Rectal smooth muscle tissue (tissue), 1 donor: ENCODE measurements at regions not wholly inside any gene's neighbourhood (a gene's known extent, or its start where the extent isn't known, plus 50 kb on each side); places are given as distances from the start of the nearest gene placed in this dataset.
A peak's percentile ranks its signal among the peaks of the same experiment; 100 is the strongest.
"Not testable (repeated sequence)": the region's sequence is repeated elsewhere in the genome, so short reads cannot be mapped to it uniquely, and the experiment has no call there.

Experiments used
- H3K27ac ChIP-seq: one replicate; pipeline ENCODE4 v1.7.0; 2013; ENCODE audit warnings: low read depth, low read length, inconsistent platforms
- H3K27me3 ChIP-seq: one replicate; pipeline ENCODE4 v1.7.0; 2013; ENCODE audit warnings: low read length; ENCODE audit not compliant: control insufficient read depth, insufficient read depth
- H3K36me3 ChIP-seq: one replicate; pipeline ENCODE4 v1.7.0; 2013; ENCODE audit warnings: low read length; ENCODE audit not compliant: control insufficient read depth, insufficient read depth
- H3K4me1 ChIP-seq: one replicate; pipeline ENCODE4 v1.7.0; 2013; ENCODE audit warnings: low read length; ENCODE audit not compliant: control insufficient read depth, insufficient read depth
- H3K4me3 ChIP-seq: one replicate; pipeline ENCODE4 v1.7.0; 2013; ENCODE audit warnings: low read length
- H3K9ac ChIP-seq: one replicate; pipeline ENCODE4 v1.7.0; 2013; ENCODE audit warnings: low read length

DNA sequence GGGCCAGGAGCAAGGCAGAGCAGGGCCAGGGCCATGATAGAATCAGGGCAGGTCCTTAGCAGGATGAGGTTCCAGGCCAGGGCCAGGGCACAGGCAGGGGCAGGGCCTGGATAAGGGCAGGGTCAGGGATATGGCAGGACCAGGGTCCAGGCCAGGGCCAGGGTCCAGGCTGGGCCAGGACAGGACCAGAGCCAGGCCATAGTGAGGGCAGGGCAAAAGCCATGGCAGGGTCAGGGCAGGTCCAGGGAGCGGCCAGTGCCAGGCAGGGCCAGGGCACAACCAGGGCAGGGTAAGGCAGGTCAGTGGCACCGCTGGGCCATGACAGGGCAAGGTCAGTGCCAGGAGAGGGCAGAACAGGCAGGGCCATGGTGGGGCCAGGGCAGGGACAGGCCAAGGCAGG, 152.2 kb downstream of the LIPI start:
- Histone ChIP-seq H3K9ac (no peak overlapping the region), H3K27ac (no peak overlapping the region), H3K4me1 (peaks cover 7% of the 10 kb centered on the region), H3K4me3 (no peak overlapping the region), H3K36me3 (no peaks in the 10 kb centered on the region), H3K27me3 (no peaks in the 10 kb centered on the region)

DNA sequence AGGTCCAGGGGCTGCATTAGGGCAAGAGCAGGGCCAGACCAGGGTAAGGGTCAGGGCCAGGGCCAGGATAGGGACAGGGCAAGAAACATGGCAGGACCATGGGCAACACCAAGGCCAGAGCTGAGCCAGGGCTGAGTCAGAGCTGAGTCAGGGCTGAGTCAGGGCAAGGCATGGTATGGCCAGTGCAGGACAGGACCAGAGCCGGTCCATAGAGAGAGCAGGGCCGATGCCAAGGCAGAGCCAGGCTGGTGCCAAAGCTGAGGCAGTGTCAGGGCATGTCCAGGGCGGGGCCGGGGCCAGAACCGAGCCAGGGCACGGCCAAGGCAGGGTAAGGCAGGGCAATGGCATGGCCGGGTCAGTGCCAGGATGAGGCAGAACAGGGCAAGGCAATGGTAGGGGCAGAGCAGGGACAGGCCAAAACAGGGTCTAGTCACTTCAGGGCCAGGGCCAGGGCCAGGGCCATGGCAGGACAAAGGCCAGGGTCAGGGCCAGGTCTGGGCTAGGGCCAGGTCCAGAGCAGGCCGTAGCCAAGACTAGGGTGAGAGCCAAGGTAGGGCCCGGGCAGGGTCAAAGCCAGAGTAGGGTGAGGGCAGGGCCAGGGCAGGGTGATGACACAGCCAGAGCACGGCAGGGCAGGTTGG, 152.8 kb downstream of the LIPI start:
- not testable (repeated sequence) for H3K27ac ChIP-seq, H3K36me3 ChIP-seq

DNA sequence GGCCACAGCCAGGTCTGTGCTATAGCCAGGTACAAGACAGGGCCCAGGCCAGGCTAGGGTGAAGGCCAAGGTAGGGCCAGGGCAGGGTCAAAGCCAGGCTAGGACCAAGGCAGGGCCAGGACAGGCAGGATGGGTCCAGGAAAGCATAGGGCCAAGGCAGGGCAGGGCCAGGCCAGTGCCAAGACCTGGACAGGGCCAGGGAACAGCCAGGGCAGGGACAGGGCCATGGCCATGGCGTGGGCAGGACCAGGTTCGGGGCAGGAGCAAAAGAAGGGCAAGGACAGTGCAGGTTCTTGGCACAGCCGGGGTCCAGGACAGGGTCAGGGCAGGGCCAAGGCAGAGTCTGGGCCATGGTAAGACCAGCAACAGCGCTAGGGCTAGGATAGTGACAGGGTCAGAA, 153.4 kb downstream of the LIPI start:
- Histone ChIP-seq H3K27ac (no peak overlapping the region), H3K9ac (no peak overlapping the region), H3K27me3 (no peaks in the 10 kb centered on the region), H3K36me3 (no peaks in the 10 kb centered on the region), H3K4me3 (no peak overlapping the region), H3K4me1 (peaks cover 7% of the 10 kb centered on the region)

More for the DNA sequence above, 152.8 kb downstream of the LIPI start:
- H3K4me3 ChIP-seq, H3K4me1 ChIP-seq, H3K27me3 ChIP-seq, H3K9ac ChIP-seq: not testable (repeated sequence)

DNA sequence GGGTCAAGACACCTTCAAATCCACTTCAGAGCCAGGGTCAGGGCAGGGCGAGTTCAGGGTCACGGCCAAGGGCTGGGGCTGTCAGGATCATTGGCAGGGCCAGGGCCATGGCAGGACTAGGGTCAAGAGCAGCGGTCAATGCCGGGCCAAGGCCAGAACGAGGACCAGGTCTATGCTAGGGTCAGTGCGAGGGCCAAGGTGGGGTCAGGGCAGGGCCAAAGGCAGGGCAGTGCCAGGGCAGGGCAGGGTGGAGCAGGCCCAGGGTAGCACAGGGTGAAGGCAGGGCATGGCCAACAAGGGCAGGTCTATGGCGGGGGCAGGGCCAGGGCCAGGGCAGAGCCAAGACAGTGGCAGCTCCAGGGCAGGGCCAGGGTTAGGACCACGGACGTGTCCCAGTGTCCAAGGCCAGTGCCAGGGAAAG, 154.0 kb downstream of the LIPI start:
- H3K36me3 ChIP-seq: no peaks in the 10 kb centered on the region
- H3K9ac ChIP-seq: no peak overlapping the region
- H3K27ac ChIP-seq: peak overlapping the region; percentile 28
- no peak overlapping the region for H3K4me3 ChIP-seq
- no peaks in the 10 kb centered on the region for H3K27me3 ChIP-seq
- H3K4me1 ChIP-seq: peaks cover 7% of the 10 kb centered on the region

DNA sequence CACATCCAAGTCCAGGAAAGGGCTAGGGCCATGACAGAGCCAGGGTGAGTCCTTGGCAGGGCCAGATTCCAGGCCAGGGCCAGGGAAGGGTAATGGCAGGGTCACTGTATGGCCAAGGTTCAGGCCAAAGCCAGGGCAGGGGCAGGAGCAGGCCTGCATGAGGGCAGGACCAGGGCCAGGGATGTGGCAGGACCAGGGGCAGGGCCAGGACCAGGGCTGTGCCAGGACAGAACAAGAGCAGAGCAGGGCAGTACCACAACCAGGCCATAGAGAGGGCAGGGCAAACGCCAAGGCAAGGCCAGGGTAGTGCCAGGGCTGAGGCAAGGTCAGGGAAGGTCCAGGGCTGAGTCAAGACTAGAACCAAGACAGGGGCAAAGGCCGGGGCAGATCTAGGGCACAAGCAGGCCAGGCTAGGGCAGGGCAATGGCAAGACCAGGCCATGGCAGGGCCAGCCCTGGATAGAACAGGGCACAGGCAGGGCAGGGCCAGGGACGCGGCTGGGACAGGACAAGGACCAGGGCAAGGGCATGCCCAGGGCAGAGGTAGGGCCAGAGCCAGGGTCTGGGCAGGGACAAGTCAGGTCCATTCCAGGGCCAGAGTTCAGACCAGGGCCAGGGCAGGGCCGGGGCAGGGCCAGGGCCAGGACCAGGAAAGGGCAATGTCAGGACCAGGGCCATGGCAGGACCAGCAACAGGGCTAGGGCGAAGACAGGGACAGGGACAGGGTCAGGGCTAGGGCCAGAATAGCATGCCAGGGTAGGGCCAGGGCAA, 154.8 kb downstream of the LIPI start:
- not testable (repeated sequence) for H3K27me3 ChIP-seq, H3K4me3 ChIP-seq, H3K27ac ChIP-seq, H3K9ac ChIP-seq, H3K36me3 ChIP-seq, H3K4me1 ChIP-seq

DNA sequence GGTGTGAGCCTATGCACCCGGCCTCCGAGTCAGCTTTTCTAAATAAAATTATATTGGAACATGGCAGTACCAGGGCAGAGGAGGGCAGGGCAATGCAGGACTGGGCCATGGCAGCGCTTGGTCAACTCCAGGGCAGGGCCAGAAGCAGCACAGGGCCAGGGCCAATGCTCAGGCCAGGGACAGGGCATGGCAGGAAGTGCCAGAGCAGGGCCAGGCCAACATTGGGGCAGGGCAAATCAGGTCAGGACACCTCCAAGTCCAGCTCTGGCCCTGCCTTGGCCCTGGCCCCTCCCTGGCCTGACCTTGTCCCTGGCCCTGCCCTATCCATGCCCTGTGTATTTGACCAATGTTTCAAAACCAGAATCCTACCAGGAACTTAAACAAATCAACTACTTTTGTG, 156.1 kb downstream of the LIPI start:
- H3K9ac ChIP-seq: no peak overlapping the region
- no peaks in the 10 kb centered on the region for H3K36me3 ChIP-seq
- H3K27ac ChIP-seq: no peak overlapping the region
- peaks cover 7% of the 10 kb centered on the region for H3K4me1 ChIP-seq
- no peak overlapping the region for H3K4me3 ChIP-seq
- H3K27me3 ChIP-seq: no peaks in the 10 kb centered on the region

DNA sequence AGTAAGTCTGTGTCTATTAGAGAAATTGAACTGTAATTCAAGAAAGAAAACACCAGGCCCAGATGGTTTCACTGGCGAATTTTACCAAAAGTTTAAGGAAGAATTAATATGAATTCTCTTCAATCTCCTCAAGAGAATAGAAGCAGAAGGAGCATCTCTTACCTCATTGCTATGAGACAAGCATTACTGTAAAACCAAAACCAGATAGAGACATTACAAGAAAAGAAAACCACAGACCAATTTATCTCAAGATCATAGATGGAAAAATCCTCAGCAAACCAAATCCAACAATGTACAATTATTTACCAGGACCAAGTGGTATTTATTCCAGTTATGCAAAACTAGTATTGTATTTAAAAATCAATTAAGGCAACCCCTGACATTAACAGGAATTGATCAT, 160.6 kb downstream of the LIPI start:
- Histone ChIP-seq H3K27me3 (no peaks in the 10 kb centered on the region), H3K9ac (no peak overlapping the region), H3K4me3 (no peak overlapping the region), H3K36me3 (no peaks in the 10 kb centered on the region), H3K4me1 (peaks cover 3% of the 10 kb centered on the region), H3K27ac (no peak overlapping the region)

DNA sequence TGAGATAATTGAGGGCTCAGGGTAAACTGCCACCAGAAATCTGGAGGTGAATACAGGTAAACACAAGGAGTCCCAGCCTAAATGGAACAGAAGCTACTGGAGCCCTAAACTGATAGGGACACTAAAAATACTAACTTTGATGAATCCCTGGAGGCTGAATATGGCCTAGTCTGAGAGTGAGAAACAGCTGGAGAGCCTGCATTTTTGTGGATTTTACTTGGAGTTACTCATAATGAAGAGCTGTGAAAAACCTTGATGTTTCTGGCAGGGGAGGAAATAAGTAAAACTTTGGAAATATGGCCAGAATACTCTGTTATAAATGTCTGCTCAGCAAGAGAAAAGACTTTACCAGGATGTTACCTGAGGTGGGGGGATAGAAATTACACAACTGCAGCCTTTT, 164.4 kb downstream of the LIPI start:
- no peak overlapping the region for H3K9ac ChIP-seq
- no peaks in the 10 kb centered on the region for H3K27me3 ChIP-seq
- H3K4me1 ChIP-seq: peaks cover 3% of the 10 kb centered on the region
- H3K27ac ChIP-seq: no peak overlapping the region
- no peak overlapping the region for H3K4me3 ChIP-seq
- H3K36me3 ChIP-seq: no peaks in the 10 kb centered on the region

DNA sequence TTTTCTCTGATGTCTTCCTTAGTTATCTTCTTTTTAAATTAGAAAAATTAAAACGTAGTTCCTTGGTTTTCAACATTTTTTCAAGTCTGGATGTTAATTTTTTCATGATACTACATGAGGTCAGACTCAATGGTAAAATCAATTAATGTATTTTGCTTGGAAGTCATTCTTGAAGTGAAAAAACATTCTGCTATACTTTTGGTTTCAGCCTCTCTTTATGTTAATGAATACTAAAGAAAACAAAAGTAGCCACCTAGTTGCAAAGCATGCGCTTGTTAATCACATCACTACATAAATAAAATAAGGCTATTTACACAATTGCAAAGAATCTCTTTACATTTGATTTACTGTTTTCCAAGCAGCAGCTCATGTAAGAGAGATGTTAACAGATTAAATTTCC, 170.4 kb downstream of the LIPI start:
- H3K27me3 ChIP-seq: no peaks in the 10 kb centered on the region
- no peak overlapping the region for H3K4me3 ChIP-seq
- H3K4me1 ChIP-seq: peaks cover 16% of the 10 kb centered on the region
- H3K9ac ChIP-seq: no peak overlapping the region
- H3K36me3 ChIP-seq: no peaks in the 10 kb centered on the region
- no peak overlapping the region for H3K27ac ChIP-seq

DNA sequence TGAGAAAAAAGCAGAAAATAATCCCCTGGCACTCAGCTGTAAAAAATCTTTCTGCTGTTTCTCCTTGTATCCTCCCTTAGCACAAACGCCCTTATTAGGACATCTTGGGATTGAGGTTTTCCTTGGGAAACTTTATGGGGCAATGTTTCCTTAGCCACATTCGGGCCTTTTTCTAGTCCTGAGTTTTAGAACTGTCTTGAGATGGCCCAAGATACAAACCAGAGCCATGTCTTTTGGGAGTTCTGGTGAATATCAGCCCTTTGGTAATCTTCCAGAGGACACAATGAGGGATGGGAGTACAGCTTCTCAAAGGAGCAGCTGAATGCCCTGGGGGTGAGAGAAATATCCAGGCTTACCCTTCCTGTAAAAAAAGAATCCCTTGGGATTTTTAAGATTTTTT, 182.1 kb downstream of the LIPI start:
- H3K27ac ChIP-seq: peak overlapping the region; percentile 72
- H3K4me3 ChIP-seq, H3K27me3 ChIP-seq, H3K4me1 ChIP-seq, H3K36me3 ChIP-seq, H3K9ac ChIP-seq: not testable (repeated sequence)

DNA sequence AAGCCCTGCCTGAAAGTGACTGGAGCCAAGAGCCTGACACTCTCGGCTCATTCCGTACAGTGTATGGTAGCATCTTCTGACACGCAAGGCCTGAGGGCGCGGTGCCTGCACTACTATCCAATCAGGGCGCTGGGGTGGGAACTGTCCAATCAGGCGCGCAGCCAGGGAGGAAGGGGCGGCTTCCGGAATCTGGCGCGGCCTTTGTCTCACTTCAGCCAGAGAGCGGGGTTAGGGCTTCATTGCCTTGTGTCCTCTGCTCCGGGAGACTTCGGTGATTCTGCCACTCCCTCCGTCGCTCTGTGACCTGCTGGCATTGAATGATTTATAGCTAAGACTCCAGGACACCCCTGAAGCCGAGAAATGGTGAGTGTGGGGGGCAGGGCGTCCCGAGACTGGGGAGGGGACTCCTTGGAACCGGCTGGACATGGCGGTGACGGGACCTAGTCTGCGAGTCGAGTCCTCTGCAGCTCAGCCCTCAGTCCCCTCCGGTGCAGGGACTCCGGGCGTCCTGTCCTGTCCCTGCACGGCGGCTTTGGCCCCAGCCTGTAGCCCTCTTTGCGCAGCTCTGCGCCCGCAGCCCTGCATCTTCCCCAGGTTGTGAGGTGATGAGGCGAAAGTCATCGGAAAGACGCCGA, 183.4 kb downstream of the LIPI start:
- not testable (repeated sequence) for H3K36me3 ChIP-seq, H3K9ac ChIP-seq, H3K27me3 ChIP-seq, H3K4me1 ChIP-seq
- Histone ChIP-seq H3K4me3 (peak overlapping the region; percentile 74), H3K27ac (peak overlapping the region; percentile 72)

DNA sequence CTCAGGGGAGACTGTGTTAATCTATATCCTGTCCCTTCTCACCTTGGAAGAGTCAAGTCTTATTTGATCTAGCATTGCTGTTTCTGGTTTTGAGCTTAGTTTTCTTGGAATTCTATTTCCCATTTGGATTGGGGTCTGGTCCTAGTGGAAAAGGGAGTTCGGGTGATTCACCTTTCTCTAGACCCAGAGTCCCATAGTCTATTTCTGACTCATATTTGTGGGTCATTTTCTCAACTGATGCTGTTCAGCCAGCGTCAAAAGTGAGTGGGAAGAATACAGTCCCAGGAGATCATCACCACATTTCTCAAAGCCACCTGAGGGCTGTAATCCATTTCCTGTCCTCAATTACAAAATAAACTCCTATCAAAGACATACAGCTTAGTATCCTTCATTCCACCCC, 190.6 kb downstream of the LIPI start:
- H3K9ac ChIP-seq, H3K36me3 ChIP-seq, H3K27ac ChIP-seq, H3K4me3 ChIP-seq, H3K27me3 ChIP-seq, H3K4me1 ChIP-seq: not testable (repeated sequence)

DNA sequence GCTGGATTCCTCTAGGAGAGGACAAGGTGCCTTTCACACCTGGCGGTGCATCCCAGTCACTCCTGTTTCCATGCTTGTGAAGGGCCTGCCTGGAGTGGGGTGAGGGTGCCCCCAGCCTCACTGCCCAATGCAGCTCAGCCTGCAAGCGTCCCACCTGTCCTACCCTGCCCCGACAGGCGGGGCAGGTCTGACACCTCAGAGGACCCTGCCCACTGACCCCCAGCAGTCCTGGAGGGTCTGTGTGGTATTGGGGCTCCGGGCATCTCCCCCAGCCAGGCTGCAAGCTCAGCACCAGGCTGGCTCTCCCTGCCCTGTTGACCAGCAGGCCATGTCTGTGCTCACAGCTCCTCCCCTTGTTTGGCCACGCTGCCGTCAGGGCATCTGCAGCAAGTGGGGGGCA, 194.9 kb downstream of the LIPI start:
- not testable (repeated sequence) for H3K27ac ChIP-seq, H3K4me1 ChIP-seq, H3K4me3 ChIP-seq, H3K9ac ChIP-seq, H3K27me3 ChIP-seq, H3K36me3 ChIP-seq
